ENCODE measurements at regions not wholly inside any gene's neighbourhood (a gene's known extent, or its start where the extent isn't known, plus 50 kb on each side); places are given as distances from the start of the nearest gene placed in this dataset.

- Histone ChIP-seq H3K4me1 (ENCODE audit: insufficient read depth, low read length) (no peaks in the 10 kb centered on the region), H3K27ac (ENCODE audit: extremely low read length, insufficient read depth, low read length) (no peak overlapping the region), H4K20me1 (ENCODE audit: insufficient read depth, low read length) (no peaks in the 10 kb centered on the region), H3K9me3 (ENCODE audit: low read length) (no peaks in the 10 kb centered on the region), H3K4me2 (ENCODE audit: low read depth, low read length) (no peak overlapping the region), H3K27me3 (ENCODE audit: control insufficient read depth in 1 of 2, insufficient read depth in 2 of 2, low read length in 2 of 2) (no peaks in the 10 kb centered on the region), H3K4me3 (replicated peaks in 1 of 3; ENCODE audit: insufficient read depth in 1 of 3, low read depth in 2 of 3, low read length in 3 of 3) (no peak overlapping the region), H3K36me3 (replicated peaks in 1 of 2; ENCODE audit: control insufficient read depth in 1 of 2, insufficient read depth in 2 of 2, low read length in 2 of 2) (no peaks in the 10 kb centered on the region), H2AFZ (ENCODE audit: low read length) (no peak overlapping the region), H3K79me2 (ENCODE audit: insufficient read depth, low read length) (no peaks in the 10 kb centered on the region), H3K9ac (ENCODE audit: insufficient read depth, low read depth, low read length) (no peak overlapping the region)
- in situ Hi-C loops (cut with HindIII; ENCODE audit: extremely low pct_ligation_motif_present, low pct_unique_long_range_greater_than_20kb) = no loop called here
- BruUV-seq (replicated peaks) = no TSS peak
- CTCF ChIA-PET (ENCODE audit: low intra/inter-chr PET ratio, low total read pairs) = no interaction called here
- intact Hi-C loops (cut with micrococcal nuclease; ENCODE audit: unreplicated experiment) = no loop called here
- TF ChIP-seq TRIM24 (CRISPR knock-in tag; IDR thresholded peaks at IDR 0.05) = no peak
- no peak for TF ChIP-seq HNF4G (IDR thresholded peaks at IDR 0.05; ENCODE audit: borderline replicate concordance, low read depth, low read length)
- no peak for TF ChIP-seq HNF4G (CRISPR knock-in tag; IDR thresholded peaks at IDR 0.05; ENCODE audit: borderline replicate concordance, low read depth)
- no peak for TF ChIP-seq ZEB1 (IDR thresholded peaks at IDR 0.05; ENCODE audit: insufficient replicate concordance, low read depth)
- no peak for TF ChIP-seq ZBTB21 (CRISPR knock-in tag; IDR thresholded peaks at IDR 0.05)
- TF ChIP-seq ZKSCAN1 (IDR thresholded peaks at IDR 0.05; ENCODE audit: low read length) = no peak
- no peak for TF ChIP-seq GATA4 (IDR thresholded peaks at IDR 0.05; ENCODE audit: borderline replicate concordance, low read depth)
- TF ChIP-seq JUN (CRISPR knock-in tag; IDR thresholded peaks at IDR 0.05) = no peak
- no peak for TF ChIP-seq ZFP41 (CRISPR knock-in tag; IDR thresholded peaks at IDR 0.05; ENCODE audit: borderline replicate concordance)
- TF ChIP-seq ZNF652 (CRISPR knock-in tag; IDR thresholded peaks at IDR 0.05; ENCODE audit: borderline replicate concordance, low read depth) = no peak
- TF ChIP-seq ZNF136 (CRISPR knock-in tag; IDR thresholded peaks at IDR 0.05; ENCODE audit: low read depth) = no peak
- ATAC-seq = no peak
- POLR2A ChIA-PET = no interaction called here
- 52% methylated on average over 5 of the region's 5 CpGs for WGBS (ENCODE audit: low lambda C conversion rate)
- DNase-seq (ENCODE audit: low spot score) = no peak
- FAIRE-seq = no peak
Observed at GRCh38 chr15:96011136-96011535, 319.4 kb upstream of the NR2F2 start.

- Histone ChIP-seq H3K79me2 (ENCODE audit: insufficient read depth, low read length) (no peaks in the 10 kb centered on the region), H3K9ac (ENCODE audit: insufficient read depth, low read depth, low read length) (no peak overlapping the region), H3K27ac (ENCODE audit: extremely low read length, insufficient read depth, low read length) (no peak overlapping the region), H2AFZ (ENCODE audit: low read length) (no peak overlapping the region), H3K4me1 (ENCODE audit: insufficient read depth, low read length) (no peaks in the 10 kb centered on the region), H3K27me3 (ENCODE audit: control insufficient read depth in 1 of 2, insufficient read depth in 2 of 2, low read length in 2 of 2) (no peaks in the 10 kb centered on the region), H4K20me1 (ENCODE audit: insufficient read depth, low read length) (no peaks in the 10 kb centered on the region), H3K4me3 (replicated peaks in 1 of 3; ENCODE audit: insufficient read depth in 1 of 3, low read depth in 2 of 3, low read length in 3 of 3) (no peak overlapping the region), H3K4me2 (ENCODE audit: low read depth, low read length) (no peak overlapping the region), H3K36me3 (replicated peaks in 1 of 2; ENCODE audit: control insufficient read depth in 1 of 2, insufficient read depth in 2 of 2, low read length in 2 of 2) (no peaks in the 10 kb centered on the region), H3K9me3 (ENCODE audit: low read length) (no peaks in the 10 kb centered on the region)
- WGBS (ENCODE audit: low lambda C conversion rate) = 9% methylated on average over 2 of the region's 2 CpGs
- CTCF ChIA-PET (ENCODE audit: low intra/inter-chr PET ratio, low total read pairs) = no interaction called here
- TF ChIP-seq MAFF (IDR thresholded peaks at IDR 0.05; ENCODE audit: low read depth, low read length) = peak; percentile 91
- TF ChIP-seq MAFK (conservative IDR thresholded peaks at IDR 0.05 in 1 of 2, IDR thresholded peaks at IDR 0.05 in 1 of 2; ENCODE audit: low read length in 2 of 2) = peak; percentile 81 to 93
- no peak for TF ChIP-seq ZNF329 (CRISPR knock-in tag; IDR thresholded peaks at IDR 0.05; ENCODE audit: low read depth)
- no TSS peak for BruUV-seq (replicated peaks)
- POLR2A ChIA-PET = no interaction called here
- intact Hi-C loops (cut with micrococcal nuclease; ENCODE audit: unreplicated experiment) (no loop called here), in situ Hi-C loops (cut with HindIII; ENCODE audit: extremely low pct_ligation_motif_present, low pct_unique_long_range_greater_than_20kb) (no loop called here)
- FAIRE-seq (no peak), ATAC-seq (no peak), DNase-seq (ENCODE audit: low spot score) (no peak)
Observed at GRCh38 chr15:96014939-96015338, 315.6 kb upstream of the NR2F2 start.
